Ectodermal cell (in vitro differentiated cells): ENCODE measurements at regions not wholly inside any gene's neighbourhood (a gene's known extent, or its start where the extent isn't known, plus 50 kb on each side); places are given as distances from the start of the nearest gene placed in this dataset.

ENCODE experiments used
- H3K27ac ChIP-seq: 2 replicates; pipeline ENCODE4 v1.7.0; 2013; ENCODE audit warnings: mild to moderate bottlenecking, low read depth, low read length; ENCODE audit not compliant: insufficient read depth, poor library complexity, severe bottlenecking
- H3K27me3 ChIP-seq: 2 replicates; pipeline ENCODE4 v1.7.0; 2013; ENCODE audit warnings: mild to moderate bottlenecking, low read length; ENCODE audit not compliant: insufficient read depth, control insufficient read depth, poor library complexity, severe bottlenecking
- H3K36me3 ChIP-seq: one replicate; pipeline ENCODE4 v1.7.0; 2013; ENCODE audit warnings: low read length; ENCODE audit not compliant: control insufficient read depth, insufficient read depth
- H3K4me1 ChIP-seq: one replicate; pipeline ENCODE4 v1.7.0; 2013; ENCODE audit warnings: low read length; ENCODE audit not compliant: control insufficient read depth, insufficient read depth
- H3K4me3 ChIP-seq: 2 replicates; pipeline ENCODE4 v1.7.0; 2013; ENCODE audit warnings: low read depth, low read length, control low read depth; ENCODE audit not compliant: insufficient read depth
- H3K9me3 ChIP-seq: 2 replicates; pipeline ENCODE4 v1.7.0; 2013; ENCODE audit warnings: mild to moderate bottlenecking, low read length, moderate library complexity; ENCODE audit not compliant: control insufficient read depth
- WGBS, 2 experiments: methylation state at CpG; one replicate each; pipeline ENCODE4 v1.1.7; 2013; ENCODE audit warnings: missing lambda C conversion rate in 2 of 2; 5-methylcytosine and 5-hydroxymethylcytosine counted together

- no peaks in the 10 kb centered on the region for H3K27me3 ChIP-seq
- H3K9me3 ChIP-seq, result no peaks in the 10 kb centered on the region
- 85 to 90% methylated on average over 6 of the region's 6 CpGs for WGBS, 2 experiments
- H3K4me3 ChIP-seq, result no peak overlapping the region
- H3K4me1 ChIP-seq, result no peaks in the 10 kb centered on the region
- no peak overlapping the region for H3K27ac ChIP-seq
- no peaks in the 10 kb centered on the region for H3K36me3 ChIP-seq
Observed at GRCh38 chr4:181176306-181176705, 1066.9 kb upstream of the TENM3 start.

- no peaks in the 10 kb centered on the region for H3K9me3 ChIP-seq
- H3K4me3 ChIP-seq, result no peak overlapping the region
- H3K36me3 ChIP-seq, result no peaks in the 10 kb centered on the region
- H3K27me3 ChIP-seq, result no peaks in the 10 kb centered on the region
- no peak overlapping the region for H3K27ac ChIP-seq
- WGBS, 2 experiments, result 63 to 75% methylated on average over 1 of the region's 1 CpG
- H3K4me1 ChIP-seq, result no peaks in the 10 kb centered on the region
Observed at GRCh38 chr4:181181331-181181730, 1061.9 kb upstream of the TENM3 start.

GRCh38 chr4:181189751-181190150, 1053.5 kb upstream of the TENM3 start:
- 76 to 79% methylated on average over 7 of the region's 7 CpGs for WGBS, 2 experiments
- Histone ChIP-seq H3K9me3 (no peaks in the 10 kb centered on the region), H3K4me1 (peaks cover 12% of the 10 kb centered on the region), H3K27ac (no peak overlapping the region), H3K27me3 (no peaks in the 10 kb centered on the region), H3K4me3 (no peak overlapping the region), H3K36me3 (no peaks in the 10 kb centered on the region)

GRCh38 chr4:181193131-181193930, 1049.9 kb upstream of the TENM3 start:
- Histone ChIP-seq H3K36me3 (no peaks in the 10 kb centered on the region), H3K9me3 (no peaks in the 10 kb centered on the region), H3K27ac (no peak overlapping the region), H3K4me3 (no peak overlapping the region), H3K27me3 (no peaks in the 10 kb centered on the region), H3K4me1 (peaks cover 12% of the 10 kb centered on the region)
- WGBS, 2 experiments, result 63 to 69% methylated on average over 6 of the region's 6 CpGs

GRCh38 chr4:181194096-181194495, 1049.1 kb upstream of the TENM3 start:
- no peaks in the 10 kb centered on the region for H3K36me3 ChIP-seq
- no peak overlapping the region for H3K27ac ChIP-seq
- no peak overlapping the region for H3K4me3 ChIP-seq
- H3K9me3 ChIP-seq, result no peaks in the 10 kb centered on the region
- peaks cover 12% of the 10 kb centered on the region for H3K4me1 ChIP-seq
- H3K27me3 ChIP-seq, result no peaks in the 10 kb centered on the region
- WGBS, 2 experiments, result 95 to 97% methylated on average over 5 of the region's 5 CpGs

GRCh38 chr4:181200076-181200475, 1043.1 kb upstream of the TENM3 start:
- Histone ChIP-seq H3K9me3 (no peaks in the 10 kb centered on the region), H3K4me1 (no peaks in the 10 kb centered on the region), H3K4me3 (no peak overlapping the region), H3K27me3 (no peaks in the 10 kb centered on the region), H3K27ac (no peak overlapping the region), H3K36me3 (no peaks in the 10 kb centered on the region)
- 89 to 92% methylated on average over 5 of the region's 5 CpGs for WGBS, 2 experiments

GRCh38 chr4:181202240-181202639, 1041.0 kb upstream of the TENM3 start:
- Histone ChIP-seq H3K4me3 (no peak overlapping the region), H3K27me3 (no peaks in the 10 kb centered on the region), H3K9me3 (no peaks in the 10 kb centered on the region), H3K36me3 (no peaks in the 10 kb centered on the region), H3K4me1 (no peaks in the 10 kb centered on the region), H3K27ac (no peak overlapping the region)
- WGBS, 2 experiments, result 89% methylated on average over 5 of the region's 5 CpGs

- no peaks in the 10 kb centered on the region for H3K27me3 ChIP-seq
- no peaks in the 10 kb centered on the region for H3K4me1 ChIP-seq
- H3K27ac ChIP-seq, result no peak overlapping the region
- H3K4me3 ChIP-seq, result no peak overlapping the region
- WGBS, 2 experiments, result 93 to 97% methylated on average over 4 of the region's 4 CpGs
- H3K9me3 ChIP-seq, result no peaks in the 10 kb centered on the region
- H3K36me3 ChIP-seq, result no peaks in the 10 kb centered on the region
Observed at GRCh38 chr4:181204109-181204508, 1039.1 kb upstream of the TENM3 start.

GRCh38 chr4:181213551-181213950, 1029.7 kb upstream of the TENM3 start:
- no peak overlapping the region for H3K4me3 ChIP-seq
- no peaks in the 10 kb centered on the region for H3K9me3 ChIP-seq
- 88 to 90% methylated on average over 2 of the region's 2 CpGs for WGBS, 2 experiments
- H3K27ac ChIP-seq, result no peak overlapping the region
- no peaks in the 10 kb centered on the region for H3K36me3 ChIP-seq
- no peaks in the 10 kb centered on the region for H3K4me1 ChIP-seq
- H3K27me3 ChIP-seq, result no peaks in the 10 kb centered on the region

- Histone ChIP-seq H3K4me1 (no peaks in the 10 kb centered on the region), H3K9me3 (no peaks in the 10 kb centered on the region), H3K27me3 (no peaks in the 10 kb centered on the region), H3K27ac (no peak overlapping the region), H3K4me3 (no peak overlapping the region), H3K36me3 (no peaks in the 10 kb centered on the region)
- 92 to 100% methylated on average over 2 of the region's 2 CpGs for WGBS, 2 experiments
Observed at GRCh38 chr4:181216501-181216900, 1026.7 kb upstream of the TENM3 start.
